ENCODE measurements at regions not wholly inside any gene's neighbourhood (a gene's known extent, or its start where the extent isn't known, plus 50 kb on each side); places are given as distances from the start of the nearest gene placed in this dataset.
A peak's percentile ranks its signal among the peaks of the same experiment; 100 is the strongest.
"Not testable (repeated sequence)": the region's sequence is repeated elsewhere in the genome, so short reads cannot be mapped to it uniquely, and the experiment has no call there.

DNA sequence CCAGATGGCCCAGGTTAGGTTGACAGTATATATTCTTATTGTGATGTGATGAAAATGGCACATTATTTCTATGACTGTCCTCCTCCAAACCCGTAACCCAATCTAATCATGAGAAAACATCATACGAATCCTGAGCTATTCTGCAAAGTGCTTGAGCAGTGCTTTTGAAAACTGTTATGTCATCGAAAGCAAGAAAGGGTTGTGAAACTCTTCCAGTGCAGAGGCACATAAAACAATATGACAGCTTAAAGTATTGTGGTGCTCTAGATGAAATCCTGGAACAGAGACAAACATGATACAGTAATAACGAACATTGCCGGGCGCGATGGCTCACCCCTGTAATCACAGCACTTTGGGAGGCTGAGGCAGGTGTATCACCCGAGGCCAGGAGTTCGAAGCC, 1648.0 kb downstream of the STIM2 start:
- Histone ChIP-seq H3K4me3 (ENCODE audit: insufficient read depth, low read depth, low read length) (no peak overlapping the region), H3K9me3 (ENCODE audit: insufficient read depth, low read depth, low read length) (no peaks in the 10 kb centered on the region), H3K27me3 (ENCODE audit: insufficient read depth, low read length) (no peaks in the 10 kb centered on the region), H2AFZ (ENCODE audit: low read depth, low read length) (no peak overlapping the region), H3K27ac (ENCODE audit: low read depth, low read length) (no peak overlapping the region), H3K4me1 (ENCODE audit: insufficient read depth, low read length) (no peaks in the 10 kb centered on the region), H3K4me2 (ENCODE audit: low read length) (no peak overlapping the region), H3K79me2 (ENCODE audit: insufficient read depth, low read length) (no peaks in the 10 kb centered on the region), H4K20me1 (ENCODE audit: insufficient read depth, low read length) (no peaks in the 10 kb centered on the region), H3K36me3 (ENCODE audit: insufficient read depth, low read length) (no peaks in the 10 kb centered on the region), H3K9ac (ENCODE audit: low read length) (no peak overlapping the region)
- DNase-seq (ENCODE audit: low read depth): no peak
- no peaks in the 10 kb centered on the region for H3K27me3 Mint-ChIP-seq (ENCODE audit: low read depth, unreplicated experiment)
- no peak overlapping the region for H3K27ac Mint-ChIP-seq (ENCODE audit: unreplicated experiment)
- H3K36me3 Mint-ChIP-seq (ENCODE audit: low read depth, unreplicated experiment): no peaks in the 10 kb centered on the region
- FAIRE-seq: no peak
- no peaks in the 10 kb centered on the region for H3K9me3 Mint-ChIP-seq (ENCODE audit: unreplicated experiment)
- H3K4me3 Mint-ChIP-seq (ENCODE audit: unreplicated experiment): no peak overlapping the region
- TF ChIP-seq EZH2 (IDR thresholded peaks at IDR 0.05; ENCODE audit: insufficient read depth, low read length): no peak
- TF ChIP-seq, protein P1, sequence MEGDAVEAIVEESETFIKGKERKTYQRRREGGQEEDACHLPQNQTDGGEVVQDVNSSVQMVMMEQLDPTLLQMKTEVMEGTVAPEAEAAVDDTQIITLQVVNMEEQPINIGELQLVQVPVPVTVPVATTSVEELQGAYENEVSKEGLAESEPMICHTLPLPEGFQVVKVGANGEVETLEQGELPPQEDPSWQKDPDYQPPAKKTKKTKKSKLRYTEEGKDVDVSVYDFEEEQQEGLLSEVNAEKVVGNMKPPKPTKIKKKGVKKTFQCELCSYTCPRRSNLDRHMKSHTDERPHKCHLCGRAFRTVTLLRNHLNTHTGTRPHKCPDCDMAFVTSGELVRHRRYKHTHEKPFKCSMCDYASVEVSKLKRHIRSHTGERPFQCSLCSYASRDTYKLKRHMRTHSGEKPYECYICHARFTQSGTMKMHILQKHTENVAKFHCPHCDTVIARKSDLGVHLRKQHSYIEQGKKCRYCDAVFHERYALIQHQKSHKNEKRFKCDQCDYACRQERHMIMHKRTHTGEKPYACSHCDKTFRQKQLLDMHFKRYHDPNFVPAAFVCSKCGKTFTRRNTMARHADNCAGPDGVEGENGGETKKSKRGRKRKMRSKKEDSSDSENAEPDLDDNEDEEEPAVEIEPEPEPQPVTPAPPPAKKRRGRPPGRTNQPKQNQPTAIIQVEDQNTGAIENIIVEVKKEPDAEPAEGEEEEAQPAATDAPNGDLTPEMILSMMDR (IDR thresholded peaks at IDR 0.05; ENCODE audit: insufficient read depth, low read depth, low read length): no peak
- H3K4me1 Mint-ChIP-seq (ENCODE audit: low read depth, unreplicated experiment): no peaks in the 10 kb centered on the region

DNA sequence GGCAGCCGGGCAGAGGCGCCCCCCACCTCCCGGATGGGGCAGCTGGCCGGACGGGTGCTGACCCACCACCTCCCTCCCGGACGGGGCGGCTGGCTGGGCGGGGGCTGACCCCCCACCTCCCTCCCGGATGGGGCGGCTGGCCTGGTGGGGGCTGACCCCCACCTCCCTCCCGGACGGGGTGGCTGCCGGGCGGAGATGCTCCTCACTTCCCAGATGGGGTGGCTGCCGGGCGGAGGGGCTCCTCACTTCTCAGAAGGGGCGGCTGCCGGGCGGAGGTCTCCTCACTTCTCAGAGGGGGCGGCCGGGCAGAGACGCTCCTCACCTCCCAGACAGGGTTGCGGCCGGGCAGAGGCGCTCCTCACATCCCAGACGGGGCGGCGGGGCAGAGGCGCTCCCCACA, 1654.1 kb downstream of the STIM2 start:
- not testable (repeated sequence) for H3K27me3 ChIP-seq (ENCODE audit: insufficient read depth, low read length); FAIRE-seq; H3K36me3 ChIP-seq (ENCODE audit: insufficient read depth, low read length); H2AFZ ChIP-seq (ENCODE audit: low read depth, low read length); H3K27ac ChIP-seq (ENCODE audit: low read depth, low read length); H3K4me2 ChIP-seq (ENCODE audit: low read length); H4K20me1 ChIP-seq (ENCODE audit: insufficient read depth, low read length); H3K36me3 Mint-ChIP-seq (ENCODE audit: low read depth, unreplicated experiment); H3K4me1 ChIP-seq (ENCODE audit: insufficient read depth, low read length); H3K9ac ChIP-seq (ENCODE audit: low read length); H3K4me3 ChIP-seq (ENCODE audit: insufficient read depth, low read depth, low read length); DNase-seq (ENCODE audit: low read depth); H3K9me3 Mint-ChIP-seq (ENCODE audit: unreplicated experiment); H3K79me2 ChIP-seq (ENCODE audit: insufficient read depth, low read length); H3K9me3 ChIP-seq (ENCODE audit: insufficient read depth, low read depth, low read length); H3K27me3 Mint-ChIP-seq (ENCODE audit: low read depth, unreplicated experiment); H3K27ac Mint-ChIP-seq (ENCODE audit: unreplicated experiment); H3K4me3 Mint-ChIP-seq (ENCODE audit: unreplicated experiment)
- peaks cover 11% of the 10 kb centered on the region for H3K4me1 Mint-ChIP-seq (ENCODE audit: low read depth, unreplicated experiment)

DNA sequence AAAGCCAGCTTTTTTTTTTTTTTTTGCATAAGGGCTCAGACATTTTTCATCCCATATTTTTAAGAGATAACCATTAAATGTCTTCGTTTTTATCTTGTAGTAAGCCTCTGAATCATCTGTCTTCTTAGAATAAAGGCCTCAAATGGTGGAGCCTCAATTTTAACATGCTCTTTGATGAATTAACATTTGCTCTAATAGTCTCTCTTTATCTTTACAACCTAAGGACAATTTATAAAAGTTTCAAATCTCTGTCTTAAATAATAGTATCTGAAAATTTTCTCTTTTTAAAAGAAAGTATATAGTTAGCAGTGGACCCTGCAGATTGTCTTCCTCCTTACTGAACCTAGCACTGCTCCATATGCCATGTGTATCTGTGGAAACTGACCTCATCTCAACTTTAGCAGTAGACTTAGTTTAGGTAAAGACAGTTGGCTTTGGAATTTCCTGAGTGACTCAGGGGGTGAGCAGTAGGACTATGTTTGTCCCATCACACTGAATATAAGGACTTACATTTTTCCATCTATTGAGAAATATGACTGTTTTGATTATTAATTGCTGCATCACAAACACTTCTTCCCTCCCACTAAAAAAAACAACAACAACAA, 1658.0 kb downstream of the STIM2 start:
- Histone ChIP-seq H3K27ac (ENCODE audit: low read depth, low read length) (no peak overlapping the region), H3K4me1 (ENCODE audit: insufficient read depth, low read length) (no peaks in the 10 kb centered on the region), H3K4me2 (ENCODE audit: low read length) (no peak overlapping the region), H2AFZ (ENCODE audit: low read depth, low read length) (no peak overlapping the region), H4K20me1 (ENCODE audit: insufficient read depth, low read length) (no peaks in the 10 kb centered on the region), H3K27me3 (ENCODE audit: insufficient read depth, low read length) (no peaks in the 10 kb centered on the region), H3K9me3 (ENCODE audit: insufficient read depth, low read depth, low read length) (no peaks in the 10 kb centered on the region), H3K9ac (ENCODE audit: low read length) (no peak overlapping the region), H3K4me3 (ENCODE audit: insufficient read depth, low read depth, low read length) (no peak overlapping the region), H3K36me3 (ENCODE audit: insufficient read depth, low read length) (no peaks in the 10 kb centered on the region), H3K79me2 (ENCODE audit: insufficient read depth, low read length) (no peaks in the 10 kb centered on the region)
- DNase-seq (ENCODE audit: low read depth): peak; percentile 0
- Mint-ChIP-seq H3K9me3 (ENCODE audit: unreplicated experiment) (peaks cover 2% of the 10 kb centered on the region), H3K36me3 (ENCODE audit: low read depth, unreplicated experiment) (no peaks in the 10 kb centered on the region), H3K4me3 (ENCODE audit: unreplicated experiment) (no peak overlapping the region), H3K27me3 (ENCODE audit: low read depth, unreplicated experiment) (no peaks in the 10 kb centered on the region), H3K4me1 (ENCODE audit: low read depth, unreplicated experiment) (peaks cover 11% of the 10 kb centered on the region), H3K27ac (ENCODE audit: unreplicated experiment) (peak overlapping the region; percentile 7)
- TF ChIP-seq EZH2 (IDR thresholded peaks at IDR 0.05; ENCODE audit: insufficient read depth, low read length): no peak
- TF ChIP-seq, protein P1 (IDR thresholded peaks at IDR 0.05; ENCODE audit: insufficient read depth, low read depth, low read length): no peak
- FAIRE-seq: peak; percentile 86

Data from astrocyte (in vitro differentiated cells and primary cell).